Glutamatergic neuron (in vitro differentiated cells): ENCODE measurements at regions not wholly inside any gene's neighbourhood (a gene's known extent, or its start where the extent isn't known, plus 50 kb on each side); places are given as distances from the start of the nearest gene placed in this dataset.

Experiments
- DNase-seq: peaks from one replicate; pipeline ENCODE4 v3.0.0; 2022
- H3K27ac Mint-ChIP-seq: one replicate; pipeline ENCODE4 v1.8.0; 2020; ENCODE audit warnings: mild to moderate bottlenecking, mixed read lengths, inconsistent platforms; ENCODE audit not compliant: unreplicated experiment
- H3K27me3 Mint-ChIP-seq: one replicate; pipeline ENCODE4 v1.8.0; 2020; ENCODE audit warnings: mild to moderate bottlenecking, moderate library complexity, mixed read lengths, inconsistent platforms; ENCODE audit not compliant: unreplicated experiment
- H3K36me3 Mint-ChIP-seq: one replicate; pipeline ENCODE4 v1.8.0; 2020; ENCODE audit warnings: mild to moderate bottlenecking, mixed read lengths, inconsistent platforms; ENCODE audit not compliant: unreplicated experiment
- H3K4me1 Mint-ChIP-seq: one replicate; pipeline ENCODE4 v1.8.0; 2020; ENCODE audit warnings: mild to moderate bottlenecking, low read depth, mixed read lengths, inconsistent platforms; ENCODE audit not compliant: unreplicated experiment
- H3K4me3 Mint-ChIP-seq: one replicate; pipeline ENCODE4 v1.8.0; 2020; ENCODE audit warnings: mild to moderate bottlenecking, mixed read lengths, inconsistent platforms; ENCODE audit not compliant: unreplicated experiment
- H3K9me3 Mint-ChIP-seq: one replicate; pipeline ENCODE4 v1.8.0; 2020; ENCODE audit warnings: mild to moderate bottlenecking, moderate library complexity, mixed read lengths, inconsistent platforms; ENCODE audit not compliant: unreplicated experiment
- TF ChIP-seq, protein P1 (sequence below): fragments of 200-600 bp; sonication (generic); IDR thresholded peaks from one replicate; pipeline ENCODE4 v1.5.0; 2021; ENCODE audit not compliant: partially characterized antibody, unreplicated experiment

GRCh38 chr5:10157085-10157669 lies 92.5 kb downstream of the ATPSCKMT start:
- H3K27me3 Mint-ChIP-seq: no peaks in the 10 kb centered on the region
- TF ChIP-seq, protein P1, sequence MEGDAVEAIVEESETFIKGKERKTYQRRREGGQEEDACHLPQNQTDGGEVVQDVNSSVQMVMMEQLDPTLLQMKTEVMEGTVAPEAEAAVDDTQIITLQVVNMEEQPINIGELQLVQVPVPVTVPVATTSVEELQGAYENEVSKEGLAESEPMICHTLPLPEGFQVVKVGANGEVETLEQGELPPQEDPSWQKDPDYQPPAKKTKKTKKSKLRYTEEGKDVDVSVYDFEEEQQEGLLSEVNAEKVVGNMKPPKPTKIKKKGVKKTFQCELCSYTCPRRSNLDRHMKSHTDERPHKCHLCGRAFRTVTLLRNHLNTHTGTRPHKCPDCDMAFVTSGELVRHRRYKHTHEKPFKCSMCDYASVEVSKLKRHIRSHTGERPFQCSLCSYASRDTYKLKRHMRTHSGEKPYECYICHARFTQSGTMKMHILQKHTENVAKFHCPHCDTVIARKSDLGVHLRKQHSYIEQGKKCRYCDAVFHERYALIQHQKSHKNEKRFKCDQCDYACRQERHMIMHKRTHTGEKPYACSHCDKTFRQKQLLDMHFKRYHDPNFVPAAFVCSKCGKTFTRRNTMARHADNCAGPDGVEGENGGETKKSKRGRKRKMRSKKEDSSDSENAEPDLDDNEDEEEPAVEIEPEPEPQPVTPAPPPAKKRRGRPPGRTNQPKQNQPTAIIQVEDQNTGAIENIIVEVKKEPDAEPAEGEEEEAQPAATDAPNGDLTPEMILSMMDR: no peak
- no peak overlapping the region for H3K27ac Mint-ChIP-seq
- no peaks in the 10 kb centered on the region for H3K36me3 Mint-ChIP-seq
- no peak for DNase-seq
- no peak overlapping the region for H3K4me3 Mint-ChIP-seq
- no peaks in the 10 kb centered on the region for H3K9me3 Mint-ChIP-seq
- H3K4me1 Mint-ChIP-seq: peaks cover 7% of the 10 kb centered on the region

- no peak overlapping the region for H3K27ac Mint-ChIP-seq
- H3K27me3 Mint-ChIP-seq: no peaks in the 10 kb centered on the region
Observed at GRCh38 chr5:10155897-10156667, 93.6 kb downstream of the ATPSCKMT start.

DNA sequence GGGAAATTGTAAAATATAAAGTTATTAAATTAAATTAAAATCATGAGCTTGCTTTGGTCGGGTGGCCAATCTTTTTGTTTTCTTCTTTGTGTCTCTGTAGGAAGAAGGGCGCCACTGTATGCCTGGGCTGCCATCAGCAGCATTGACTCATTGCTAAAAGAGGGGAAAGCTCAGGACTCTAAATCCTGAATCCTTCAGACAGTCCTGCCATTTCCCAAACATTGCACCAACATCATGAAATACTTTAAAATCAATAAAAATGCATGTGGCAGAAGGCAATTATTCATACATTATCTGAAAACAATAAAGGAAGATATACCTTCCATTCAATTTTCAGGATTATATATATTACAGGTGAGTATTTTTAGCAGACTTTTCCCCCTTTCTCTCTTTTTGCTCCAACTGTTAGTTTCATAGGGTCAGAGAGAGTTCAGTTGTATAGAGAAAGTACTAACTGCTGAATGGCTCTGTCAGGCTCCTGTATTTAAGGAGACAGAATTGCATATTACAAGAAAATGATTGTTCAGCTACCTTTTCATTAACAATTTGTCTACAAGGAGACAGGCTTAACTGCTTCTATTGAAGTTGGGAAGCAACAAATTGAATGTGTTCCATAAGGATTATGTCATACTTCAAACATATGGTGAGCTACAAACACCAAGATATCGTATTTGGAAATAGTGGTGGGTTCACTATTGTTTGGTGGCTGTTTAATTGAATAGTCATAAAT lies 95.7 kb downstream of the ATPSCKMT start:
- Mint-ChIP-seq H3K27me3 (no peaks in the 10 kb centered on the region), H3K27ac (no peak overlapping the region), H3K4me3 (no peak overlapping the region), H3K36me3 (no peaks in the 10 kb centered on the region), H3K9me3 (peaks cover 6% of the 10 kb centered on the region), H3K4me1 (no peaks in the 10 kb centered on the region)
- TF ChIP-seq, protein P1: no peak
- DNase-seq: no peak

More at GRCh38 chr5:10155897-10156667, 93.6 kb downstream of the ATPSCKMT start:
- no peaks in the 10 kb centered on the region for H3K36me3 Mint-ChIP-seq
- no peak for DNase-seq
- no peak overlapping the region for H3K4me3 Mint-ChIP-seq
- H3K9me3 Mint-ChIP-seq: no peaks in the 10 kb centered on the region
- TF ChIP-seq, protein P1: no peak
- H3K4me1 Mint-ChIP-seq: no peaks in the 10 kb centered on the region

GRCh38 chr5:10153394-10153793 lies 96.3 kb downstream of the ATPSCKMT start:
- Mint-ChIP-seq H3K36me3 (no peaks in the 10 kb centered on the region), H3K9me3 (peaks cover 6% of the 10 kb centered on the region), H3K4me3 (no peak overlapping the region), H3K27me3 (no peaks in the 10 kb centered on the region), H3K27ac (no peak overlapping the region), H3K4me1 (no peaks in the 10 kb centered on the region)
- DNase-seq: no peak
- TF ChIP-seq, protein P1: no peak

- H3K9me3 Mint-ChIP-seq: peaks cover 6% of the 10 kb centered on the region
- TF ChIP-seq, protein P1: no peak
- no peak for DNase-seq
- H3K27me3 Mint-ChIP-seq: peaks cover 5% of the 10 kb centered on the region
- no peak overlapping the region for H3K4me3 Mint-ChIP-seq
- no peaks in the 10 kb centered on the region for H3K4me1 Mint-ChIP-seq
- no peak overlapping the region for H3K27ac Mint-ChIP-seq
- no peaks in the 10 kb centered on the region for H3K36me3 Mint-ChIP-seq
Observed at GRCh38 chr5:10151656-10152055, 98.0 kb downstream of the ATPSCKMT start.
